GM21447 (cell line): ENCODE measurements at regions not wholly inside any gene's neighbourhood (a gene's known extent, or its start where the extent isn't known, plus 50 kb on each side); places are given as distances from the start of the nearest gene placed in this dataset.

Experiments
- ATAC-seq: cut with Tn5 transposase; IDR thresholded peaks from one replicate; pipeline ENCODE4 v1.9.1; 2021; ENCODE audit not compliant: unreplicated experiment

GRCh38 chr12:127711108-127711507, 555.9 kb upstream of the TMEM132C start:
- no peak for ATAC-seq

GRCh38 chr12:127712561-127712960, 554.4 kb upstream of the TMEM132C start:
- no peak for ATAC-seq

GRCh38 chr12:127716166-127716565, 550.8 kb upstream of the TMEM132C start:
- ATAC-seq, result no peak

GRCh38 chr12:127717278-127717677, 549.7 kb upstream of the TMEM132C start:
- ATAC-seq, result no peak

- ATAC-seq, result no peak
These were observed 546.6 kb upstream of the TMEM132C start for GRCh38 chr12:127720334-127720733.

GRCh38 chr12:127722611-127723010, 544.4 kb upstream of the TMEM132C start:
- ATAC-seq, result no peak

- ATAC-seq, result no peak
These were observed 543.7 kb upstream of the TMEM132C start for GRCh38 chr12:127723251-127723650.

GRCh38 chr12:127726671-127727315, 540.2 kb upstream of the TMEM132C start:
- ATAC-seq, result no peak

GRCh38 chr12:127728285-127728684, 538.7 kb upstream of the TMEM132C start:
- no peak for ATAC-seq

GRCh38 chr12:127728729-127729128, 538.2 kb upstream of the TMEM132C start:
- no peak for ATAC-seq

GRCh38 chr12:127729381-127729780, 537.6 kb upstream of the TMEM132C start:
- no peak for ATAC-seq

- ATAC-seq, result no peak
These were observed 535.3 kb upstream of the TMEM132C start for GRCh38 chr12:127731657-127732056.

GRCh38 chr12:127742231-127742630, 524.7 kb upstream of the TMEM132C start:
- ATAC-seq, result no peak

- ATAC-seq, result no peak
These were observed 521.3 kb upstream of the TMEM132C start for GRCh38 chr12:127745469-127746212.

- ATAC-seq, result no peak
These were observed 517.6 kb upstream of the TMEM132C start for GRCh38 chr12:127749416-127749815.

GRCh38 chr12:127750076-127750840, 516.7 kb upstream of the TMEM132C start:
- no peak for ATAC-seq

GRCh38 chr12:127752802-127753201, 514.2 kb upstream of the TMEM132C start:
- no peak for ATAC-seq

- ATAC-seq, result no peak
These were observed 506.6 kb upstream of the TMEM132C start for GRCh38 chr12:127760357-127760756.

- no peak for ATAC-seq
These were observed 506.0 kb upstream of the TMEM132C start for GRCh38 chr12:127760996-127761395.

GRCh38 chr12:127761880-127762279, 505.1 kb upstream of the TMEM132C start:
- no peak for ATAC-seq

GRCh38 chr12:127767656-127768055, 499.3 kb upstream of the TMEM132C start:
- ATAC-seq, result no peak

GRCh38 chr12:127770118-127770517, 496.9 kb upstream of the TMEM132C start:
- no peak for ATAC-seq
